Fibroblast of mammary gland (primary cell): ENCODE measurements at regions not wholly inside any gene's neighbourhood (a gene's known extent, or its start where the extent isn't known, plus 50 kb on each side); places are given as distances from the start of the nearest gene placed in this dataset.

Source experiments
- DNase-seq: peaks from one replicate; pipeline ENCODE4 v3.0.0-alpha.2; 2010; ENCODE audit warnings: low read depth
- H3K4me3 ChIP-seq: 2 replicates; pipeline ENCODE4 v1.5.1; 2011; ENCODE audit warnings: low read depth, mild to moderate bottlenecking, low read length, moderate library complexity; ENCODE audit not compliant: control insufficient read depth
- CTCF ChIP-seq: conservative IDR thresholded peaks from 2 replicates; pipeline ENCODE4 v1.5.1; 2011; ENCODE audit warnings: low read depth, low read length, inconsistent platforms; ENCODE audit not compliant: control insufficient read depth, insufficient read depth

GRCh38 chr1:113021430-113022085 lies 51.4 kb upstream of the LRIG2 start:
- no peak for TF ChIP-seq CTCF
- DNase-seq: peak; percentile 32
- no peak overlapping the region for H3K4me3 ChIP-seq
